ENCODE measurements at regions not wholly inside any gene's neighbourhood (a gene's known extent, or its start where the extent isn't known, plus 50 kb on each side); places are given as distances from the start of the nearest gene placed in this dataset.

- no peak for TF ChIP-seq CTCF (IDR thresholded peaks at IDR 0.05)
- no peak for TF ChIP-seq POLR2A (IDR thresholded peaks at IDR 0.05)
Measured at GRCh38 chr18:40832362-40832761, 1122.7 kb upstream of the PIK3C3 start.
